HG03103 (cell line): ENCODE measurements at regions not wholly inside any gene's neighbourhood (a gene's known extent, or its start where the extent isn't known, plus 50 kb on each side); places are given as distances from the start of the nearest gene placed in this dataset.
"Not testable (repeated sequence)": the region's sequence is repeated elsewhere in the genome, so short reads cannot be mapped to it uniquely, and the experiment has no call there.

Source experiments
- ATAC-seq: cut with Tn5 transposase; IDR thresholded peaks from one replicate; pipeline ENCODE4 v1.9.1; 2021; ENCODE audit warnings: low read depth; ENCODE audit not compliant: unreplicated experiment

DNA sequence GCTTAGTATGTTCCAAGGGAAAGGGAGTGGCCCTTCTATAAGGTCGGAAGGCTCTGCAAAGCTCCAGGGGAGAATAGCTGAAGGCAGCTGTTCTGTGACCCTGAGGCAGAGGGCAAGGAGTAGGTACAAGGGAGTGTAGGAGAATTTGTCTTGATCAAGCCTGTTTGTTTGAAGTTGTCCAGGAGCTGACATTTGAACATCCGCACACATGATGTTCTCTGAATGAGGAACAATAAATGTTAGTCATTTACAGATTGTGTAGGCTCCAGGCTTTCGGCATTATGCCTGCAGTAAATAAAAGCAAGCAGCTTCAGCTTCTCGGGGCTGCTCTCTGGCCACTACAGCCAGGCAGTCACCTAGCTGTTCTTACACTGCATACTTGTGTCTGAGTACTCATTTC, 52.7 kb downstream of the CTAGE6 start:
- not testable (repeated sequence) for ATAC-seq

DNA sequence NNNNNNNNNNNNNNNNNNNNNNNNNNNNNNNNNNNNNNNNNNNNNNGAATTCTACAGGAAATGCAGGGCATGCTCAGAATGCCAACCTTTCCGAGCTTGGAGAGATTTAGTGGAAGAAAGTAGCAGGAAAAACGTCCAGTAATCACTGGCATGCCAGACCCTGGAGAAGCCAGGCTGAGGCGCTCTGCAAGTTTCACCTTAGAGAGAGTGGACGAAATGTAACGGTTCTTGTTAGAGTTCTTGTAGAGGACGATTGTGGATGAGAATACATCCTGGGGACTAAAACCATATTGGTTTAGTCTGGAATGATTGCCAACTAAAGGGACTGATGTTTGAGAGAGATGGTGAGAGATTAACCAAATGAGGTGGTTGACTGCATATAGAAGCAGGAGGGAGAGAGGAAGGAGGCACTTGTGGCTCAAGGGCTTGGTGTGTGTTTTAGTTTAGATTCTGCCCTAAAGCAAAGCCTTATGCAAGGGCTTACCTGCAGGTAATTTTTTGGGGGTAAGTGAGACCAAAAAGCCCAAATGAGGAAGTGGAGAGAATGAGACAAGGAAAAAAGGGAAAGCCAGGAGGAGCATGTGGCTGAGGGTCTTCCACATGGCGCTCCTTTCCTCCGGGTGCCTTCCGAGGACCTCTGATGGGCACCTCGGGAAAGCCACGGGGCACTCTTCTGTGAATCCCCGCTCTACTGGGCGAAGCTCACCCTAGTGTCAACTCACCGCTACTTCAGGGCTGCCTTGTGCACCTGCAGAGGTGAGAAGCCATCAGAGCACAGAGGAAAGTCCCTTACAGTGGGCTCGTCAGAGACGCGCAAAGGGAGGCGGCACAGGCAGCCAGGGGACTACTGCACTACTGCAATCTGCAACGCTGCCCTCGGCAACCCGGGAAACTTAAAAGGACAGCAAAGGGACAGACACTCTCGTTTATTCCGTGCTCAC, 56.5 kb downstream of the CTAGE6 start:
- peak; percentile 98 for ATAC-seq
